ENCODE measurements at regions not wholly inside any gene's neighbourhood (a gene's known extent, or its start where the extent isn't known, plus 50 kb on each side); places are given as distances from the start of the nearest gene placed in this dataset.

GRCh38 chr15:47355759-47356158 lies 361.5 kb upstream of the SEMA6D start:
- no peak overlapping the region for H3K4me3 ChIP-seq (ENCODE audit: low read depth, low read length)
- no peak for DNase-seq (ENCODE audit: low read depth)
- TF ChIP-seq POLR2A (IDR thresholded peaks at IDR 0.05; ENCODE audit: extremely low read depth, insufficient read length) (no peak), MAX (IDR thresholded peaks at IDR 0.05; ENCODE audit: low read depth, low read length) (no peak), CTCF (IDR thresholded peaks at IDR 0.05; ENCODE audit: low read depth, low read length) (no peak), MYC (IDR thresholded peaks at IDR 0.05; ENCODE audit: low read depth, low read length) (no peak)

- H3K4me3 ChIP-seq (ENCODE audit: low read depth, low read length) = no peak overlapping the region
- TF ChIP-seq MAX (IDR thresholded peaks at IDR 0.05; ENCODE audit: low read depth, low read length) = no peak
- no peak for TF ChIP-seq CTCF (IDR thresholded peaks at IDR 0.05; ENCODE audit: low read depth, low read length)
- no peak for TF ChIP-seq MYC (IDR thresholded peaks at IDR 0.05; ENCODE audit: low read depth, low read length)
- TF ChIP-seq POLR2A (IDR thresholded peaks at IDR 0.05; ENCODE audit: extremely low read depth, insufficient read length) = no peak
- DNase-seq (ENCODE audit: low read depth) = no peak
These were observed 361.0 kb upstream of the SEMA6D start for GRCh38 chr15:47356297-47356696.

- no peak overlapping the region for H3K4me3 ChIP-seq (ENCODE audit: low read depth, low read length)
- TF ChIP-seq CTCF (IDR thresholded peaks at IDR 0.05; ENCODE audit: low read depth, low read length) = no peak
- no peak for DNase-seq (ENCODE audit: low read depth)
These were observed 358.4 kb upstream of the SEMA6D start for GRCh38 chr15:47358876-47359275.

- no peak for DNase-seq (ENCODE audit: low read depth)
- H3K4me3 ChIP-seq (ENCODE audit: low read depth, low read length) = no peak overlapping the region
- TF ChIP-seq CTCF (IDR thresholded peaks at IDR 0.05; ENCODE audit: low read depth, low read length) (no peak), MAX (IDR thresholded peaks at IDR 0.05; ENCODE audit: low read depth, low read length) (no peak), MYC (IDR thresholded peaks at IDR 0.05; ENCODE audit: low read depth, low read length) (no peak), POLR2A (IDR thresholded peaks at IDR 0.05; ENCODE audit: extremely low read depth, insufficient read length) (no peak)
These were observed 357.0 kb upstream of the SEMA6D start for GRCh38 chr15:47360305-47360704.

- no peak for DNase-seq (ENCODE audit: low read depth)
- no peak for TF ChIP-seq MAX (IDR thresholded peaks at IDR 0.05; ENCODE audit: low read depth, low read length)
- no peak for TF ChIP-seq MYC (IDR thresholded peaks at IDR 0.05; ENCODE audit: low read depth, low read length)
- no peak for TF ChIP-seq CTCF (IDR thresholded peaks at IDR 0.05; ENCODE audit: low read depth, low read length)
- TF ChIP-seq POLR2A (IDR thresholded peaks at IDR 0.05; ENCODE audit: extremely low read depth, insufficient read length) = no peak
- H3K4me3 ChIP-seq (ENCODE audit: low read depth, low read length) = no peak overlapping the region
These were observed 355.0 kb upstream of the SEMA6D start for GRCh38 chr15:47362118-47362905.

GRCh38 chr15:47363653-47364052 lies 353.7 kb upstream of the SEMA6D start:
- DNase-seq (ENCODE audit: low read depth) = no peak
- no peak for TF ChIP-seq MYC (IDR thresholded peaks at IDR 0.05; ENCODE audit: low read depth, low read length)
- no peak for TF ChIP-seq MAX (IDR thresholded peaks at IDR 0.05; ENCODE audit: low read depth, low read length)
- TF ChIP-seq CTCF (IDR thresholded peaks at IDR 0.05; ENCODE audit: low read depth, low read length) = no peak
- no peak for TF ChIP-seq POLR2A (IDR thresholded peaks at IDR 0.05; ENCODE audit: extremely low read depth, insufficient read length)
- H3K4me3 ChIP-seq (ENCODE audit: low read depth, low read length) = no peak overlapping the region
